B cell (primary cell): ENCODE measurements at regions not wholly inside any gene's neighbourhood (a gene's known extent, or its start where the extent isn't known, plus 50 kb on each side); places are given as distances from the start of the nearest gene placed in this dataset.

Experiments used
- ATAC-seq: fragments of 200-7000 bp; cut with Tn5 transposase; one replicate; pipeline ENCODE4 v1.10.0; 2021; ENCODE audit warnings: low read depth, mild to moderate bottlenecking, moderate number of reproducible peaks, moderate library complexity
- CTCF ChIA-PET: fragments of 350-600 bp; sonication (Branson Sonifier 250); formaldehyde crosslinking; loops from one replicate; lab custom pipeline; 2021; ENCODE audit warnings: antibody characterized with exemption, inconsistent platforms; lab: Charles Lee
- POLR2A ChIA-PET: fragments of 350-600 bp; sonication (Branson Sonifier 250); formaldehyde crosslinking; loops from one replicate; lab custom pipeline; 2021; ENCODE audit warnings: antibody characterized with exemption; lab: Charles Lee
- DNase-seq: peaks from one replicate; pipeline ENCODE4 v3.0.0; 2013
- H2AFZ ChIP-seq: 2 replicates; pipeline ENCODE4 v1.6.1; 2012; ENCODE audit warnings: mild to moderate bottlenecking, low read depth, low read length; ENCODE audit not compliant: insufficient read depth, poor library complexity, severe bottlenecking
- H3K27ac ChIP-seq, 2 donors: 1 replicate in 1 of 2; 2 replicates in 1 of 2; pipeline ENCODE4 v1.5.1; 2012 to 2013; ENCODE audit warnings: low read length in 2 of 2, mild to moderate bottlenecking in 2 of 2, moderate library complexity in 1 of 2
- H3K27me3 ChIP-seq, 4 experiments: fragments of 200-600 bp in 1 of 4; sonication (generic) in 1 of 4; replicated peaks in 1 of 4; 1 replicate in 2 of 4; 2 replicates in 2 of 4; pipeline versions ENCODE4 v1.6.1 to v1.7.0; 2013 to 2016; ENCODE audit warnings: low read length in 3 of 4, mild to moderate bottlenecking in 2 of 4, mixed read lengths in 1 of 4, moderate library complexity in 1 of 4; ENCODE audit not compliant: insufficient read depth in 4 of 4, control insufficient read depth in 3 of 4; ENCODE audit errors: control extremely low read depth in 1 of 4
- H3K36me3 ChIP-seq, 2 experiments: replicated peaks in 1 of 2; 1 replicate in 1 of 2; 2 replicates in 1 of 2; pipeline versions ENCODE4 v1.6.1 to v1.7.1; 2013; ENCODE audit warnings: low read length in 1 of 2; ENCODE audit not compliant: insufficient read depth in 2 of 2, control insufficient read depth in 1 of 2; ENCODE audit errors: control extremely low read depth in 1 of 2, extremely low read depth in 1 of 2
- H3K4me1 ChIP-seq, 2 donors: fragments of 200-600 bp in 1 of 2; sonication (generic) in 1 of 2; 1 replicate in 1 of 2; 2 replicates in 1 of 2; pipeline versions ENCODE4 v1.5.1 to v1.6.1; 2013 to 2017; ENCODE audit warnings: low read length in 2 of 2; ENCODE audit not compliant: control insufficient read depth in 2 of 2, insufficient read depth in 2 of 2
- H3K4me2 ChIP-seq: replicated peaks from 2 replicates; pipeline ENCODE3; 2012; ENCODE audit warnings: mild to moderate bottlenecking, low read depth, low read length; ENCODE audit not compliant: poor library complexity, severe bottlenecking
- H3K4me3 ChIP-seq, 5 experiments: fragments of 200-600 bp in 1 of 5; sonication (generic) in 1 of 5; 1 replicate in 3 of 5; 2 replicates in 2 of 5; pipeline versions ENCODE4 v1.5.1 to v1.7.0; 2011 to 2016; ENCODE audit warnings: low read length in 4 of 5, mild to moderate bottlenecking in 4 of 5, low read depth in 2 of 5, control low read depth in 1 of 5, moderate library complexity in 1 of 5; ENCODE audit not compliant: insufficient read depth in 1 of 5; ENCODE audit errors: control extremely low read depth in 1 of 5, extremely low read depth in 1 of 5
- H3K79me2 ChIP-seq: fragments of 200-600 bp; sonication (generic); one replicate; pipeline ENCODE4 v1.6.0; 2016; ENCODE audit warnings: low read length; ENCODE audit not compliant: control insufficient read depth, insufficient read depth
- H3K9ac ChIP-seq: fragments of 200-600 bp; sonication (generic); 2 replicates; pipeline ENCODE4 v1.6.1; 2017; ENCODE audit warnings: mild to moderate bottlenecking, low read length, moderate library complexity
- H3K9me3 ChIP-seq, 3 donors: one replicate each; pipeline versions ENCODE4 v1.6.1 to v1.7.1; 2013; ENCODE audit warnings: low read length in 2 of 3; ENCODE audit not compliant: control insufficient read depth in 2 of 3, insufficient read depth in 1 of 3; ENCODE audit errors: control extremely low read depth in 1 of 3
- H4K20me1 ChIP-seq: 2 replicates; pipeline ENCODE4 v1.6.0; 2012; ENCODE audit warnings: mild to moderate bottlenecking, low read length; ENCODE audit not compliant: insufficient read depth, control insufficient read depth, poor library complexity, severe bottlenecking
- H3K27ac Mint-ChIP-seq: one replicate; pipeline ENCODE4 v1.8.0; 2021; ENCODE audit warnings: mixed read lengths
- H3K27me3 Mint-ChIP-seq: one replicate; pipeline ENCODE4 v1.8.0; 2021; ENCODE audit warnings: mixed read lengths
- H3K4me1 Mint-ChIP-seq: one replicate; pipeline ENCODE4 v1.8.0; 2021; ENCODE audit warnings: mixed read lengths
- H3K4me3 Mint-ChIP-seq: one replicate; pipeline ENCODE4 v1.8.0; 2021; ENCODE audit warnings: mixed read lengths
- H3K9me3 Mint-ChIP-seq: one replicate; pipeline ENCODE4 v1.8.0; 2022; ENCODE audit warnings: mixed read lengths; ENCODE audit not compliant: insufficient read depth
- CTCF ChIP-seq: fragments of 200-600 bp; IDR thresholded peaks from one replicate; pipeline ENCODE4 v1.8.0; 2022; ENCODE audit warnings: antibody characterized with exemption, mild to moderate bottlenecking
- EZH2 ChIP-seq: IDR thresholded peaks from 2 replicates; pipeline ENCODE4 v1.6.1; 2012; ENCODE audit warnings: borderline replicate concordance, low read depth, mild to moderate bottlenecking, moderate library complexity, low read length; ENCODE audit not compliant: insufficient read depth, poor library complexity, severe bottlenecking
- WGBS: methylation state at CpG from one replicate; pipeline ENCODE4 v1.1.5; 2013; ENCODE audit warnings: missing lambda C conversion rate; ENCODE audit not compliant: insufficient coverage; 5-methylcytosine and 5-hydroxymethylcytosine counted together
- intact Hi-C: fragments of 100-400 bp; cut with micrococcal nuclease; formaldehyde crosslinking; loops from one replicate; pipeline ENCODE4 v1.10.0; 2022

- ATAC-seq (no peak), DNase-seq (no peak)
- Mint-ChIP-seq H3K9me3 (peaks cover 5% of the 10 kb centered on the region), H3K27ac (no peak overlapping the region), H3K27me3 (no peaks in the 10 kb centered on the region), H3K4me3 (no peak overlapping the region), H3K4me1 (no peaks in the 10 kb centered on the region)
- H4K20me1 ChIP-seq, result no peaks in the 10 kb centered on the region
- ChIA-PET POLR2A (no interaction called here), CTCF (no interaction called here)
- H3K27ac ChIP-seq, result no peak overlapping the region
- H3K79me2 ChIP-seq, result no peaks in the 10 kb centered on the region
- no peak overlapping the region for H3K4me2 ChIP-seq
- H3K4me1 ChIP-seq, result no peaks in the 10 kb centered on the region
- TF ChIP-seq EZH2 (no peak), CTCF (no peak)
- H3K27me3 ChIP-seq, result no peaks in the 10 kb centered on the region
- H2AFZ ChIP-seq, result no peak overlapping the region
- no peak overlapping the region for H3K9ac ChIP-seq
- peaks cover 0 to 10% (median 0%) of the 10 kb centered on the region in 3 donors for H3K9me3 ChIP-seq
- intact Hi-C loops, result no loop called here
- 90% methylated on average over 5 of the region's 5 CpGs for WGBS
- H3K36me3 ChIP-seq, result no peaks in the 10 kb centered on the region
- H3K4me3 ChIP-seq, result no peak overlapping the region
These were observed 268.7 kb upstream of the ARRDC4 start for GRCh38 chr15:97691799-97692198.

GRCh38 chr15:97692301-97693015, 268.0 kb upstream of the ARRDC4 start:
- POLR2A ChIA-PET, result no interaction called here
- no peak overlapping the region for H3K9ac ChIP-seq
- H2AFZ ChIP-seq, result no peak overlapping the region
- H3K79me2 ChIP-seq, result no peaks in the 10 kb centered on the region
- no peak overlapping the region for H3K27ac Mint-ChIP-seq
- H3K27me3 ChIP-seq, result no peaks in the 10 kb centered on the region
- no peak overlapping the region for H3K4me3 ChIP-seq
- no peaks in the 10 kb centered on the region for H3K4me1 ChIP-seq
- H3K4me2 ChIP-seq, result no peak overlapping the region
- H3K4me1 Mint-ChIP-seq, result no peaks in the 10 kb centered on the region
- DNase-seq (no peak), ATAC-seq (no peak)
- no peak overlapping the region for H3K4me3 Mint-ChIP-seq
- CTCF ChIA-PET, result no interaction called here
- intact Hi-C loops, result no loop called here
- peaks cover 0 to 10% (median 0%) of the 10 kb centered on the region in 3 donors for H3K9me3 ChIP-seq
- H3K36me3 ChIP-seq, result no peaks in the 10 kb centered on the region
- H3K27ac ChIP-seq, result no peak overlapping the region
- no peaks in the 10 kb centered on the region for H4K20me1 ChIP-seq
- H3K27me3 Mint-ChIP-seq, result no peaks in the 10 kb centered on the region
- 26% methylated on average over 14 of the region's 17 CpGs for WGBS
- TF ChIP-seq EZH2, result no peak
- no peak for TF ChIP-seq CTCF
- peaks cover 7% of the 10 kb centered on the region for H3K9me3 Mint-ChIP-seq
